HL-60 (cell line): ENCODE measurements at regions not wholly inside any gene's neighbourhood (a gene's known extent, or its start where the extent isn't known, plus 50 kb on each side); places are given as distances from the start of the nearest gene placed in this dataset.

Experiments
- DNase-seq, 2 experiments: peaks; one replicate each; pipeline ENCODE4 v3.0.0-alpha.2; 2010 to 2020; ENCODE audit warnings: low read depth in 1 of 2, low spot score in 1 of 2
- H3K27ac ChIP-seq: fragments of 250-450 bp; sonication (Bioruptor Pico); replicated peaks from 2 replicates; pipeline ENCODE4 v1.5.1; 2020; ENCODE audit warnings: mild to moderate bottlenecking, moderate library complexity
- H3K27me3 ChIP-seq: fragments of 250-450 bp; sonication (Bioruptor Pico); 2 replicates; pipeline ENCODE4 v1.5.1; 2021; ENCODE audit warnings: mild to moderate bottlenecking, moderate library complexity; ENCODE audit not compliant: insufficient read depth, poor library complexity, severe bottlenecking
- H3K4me3 ChIP-seq: replicated peaks from 2 replicates; pipeline ENCODE4 v1.5.1; 2011; ENCODE audit warnings: mild to moderate bottlenecking, control low read depth, low read length; ENCODE audit not compliant: insufficient read depth
- CTCF ChIP-seq: IDR thresholded peaks from one replicate; pipeline ENCODE4 v1.5.1; 2011; ENCODE audit warnings: low read length, control low read depth, inconsistent platforms; ENCODE audit not compliant: insufficient read depth
- GABPA ChIP-seq: IDR thresholded peaks from 2 replicates; pipeline ENCODE4 v1.6.1; 2012; ENCODE audit warnings: low read depth
- POLR2AphosphoS5 ChIP-seq: IDR thresholded peaks from 2 replicates; pipeline ENCODE4 v1.6.1; 2012; ENCODE audit warnings: low read depth
- REST ChIP-seq: IDR thresholded peaks from 2 replicates; pipeline ENCODE4 v1.6.1; 2012; ENCODE audit warnings: low read depth; ENCODE audit not compliant: insufficient replicate concordance
- SPI1 ChIP-seq: IDR thresholded peaks from 2 replicates; pipeline ENCODE4 v1.6.1; 2012; ENCODE audit warnings: low read depth, mild to moderate bottlenecking, borderline replicate concordance

GRCh38 chr1:10868599-10868965 is 72.1 kb upstream of the CASZ1 start:
- DNase-seq = no peak
- H3K27me3 ChIP-seq = peaks cover 30% of the 10 kb centered on the region
- no peak overlapping the region for H3K27ac ChIP-seq
- H3K4me3 ChIP-seq = no peak overlapping the region
- TF ChIP-seq SPI1 (no peak), GABPA (no peak), POLR2AphosphoS5 (no peak), REST (no peak), CTCF (no peak)

GRCh38 chr1:10869933-10870332 is 73.5 kb upstream of the CASZ1 start:
- peaks cover 22% of the 10 kb centered on the region for H3K27me3 ChIP-seq
- H3K27ac ChIP-seq = no peak overlapping the region
- TF ChIP-seq POLR2AphosphoS5 (no peak), GABPA (no peak), REST (no peak), CTCF (no peak), SPI1 (no peak)
- DNase-seq = no peak
- no peak overlapping the region for H3K4me3 ChIP-seq

GRCh38 chr1:10870493-10871096 is 74.1 kb upstream of the CASZ1 start:
- no peak for DNase-seq
- no peak overlapping the region for H3K27ac ChIP-seq
- no peak for TF ChIP-seq CTCF
- no peak for TF ChIP-seq POLR2AphosphoS5
- peaks cover 18% of the 10 kb centered on the region for H3K27me3 ChIP-seq
- H3K4me3 ChIP-seq = no peak overlapping the region

GRCh38 chr1:10873189-10873588 is 76.7 kb upstream of the CASZ1 start:
- Histone ChIP-seq H3K4me3 (no peak overlapping the region), H3K27me3 (peaks cover 2% of the 10 kb centered on the region), H3K27ac (no peak overlapping the region)
- TF ChIP-seq POLR2AphosphoS5 (no peak), SPI1 (no peak), CTCF (no peak), REST (no peak), GABPA (no peak)
- DNase-seq = no peak
